GM18907 (cell line): ENCODE measurements at regions not wholly inside any gene's neighbourhood (a gene's known extent, or its start where the extent isn't known, plus 50 kb on each side); places are given as distances from the start of the nearest gene placed in this dataset.
"Not testable (repeated sequence)": the region's sequence is repeated elsewhere in the genome, so short reads cannot be mapped to it uniquely, and the experiment has no call there.

ENCODE experiments used
- ATAC-seq: cut with Tn5 transposase; IDR thresholded peaks from one replicate; pipeline ENCODE4 v1.9.1; 2021; ENCODE audit warnings: mild to moderate bottlenecking, moderate library complexity; ENCODE audit not compliant: unreplicated experiment

DNA sequence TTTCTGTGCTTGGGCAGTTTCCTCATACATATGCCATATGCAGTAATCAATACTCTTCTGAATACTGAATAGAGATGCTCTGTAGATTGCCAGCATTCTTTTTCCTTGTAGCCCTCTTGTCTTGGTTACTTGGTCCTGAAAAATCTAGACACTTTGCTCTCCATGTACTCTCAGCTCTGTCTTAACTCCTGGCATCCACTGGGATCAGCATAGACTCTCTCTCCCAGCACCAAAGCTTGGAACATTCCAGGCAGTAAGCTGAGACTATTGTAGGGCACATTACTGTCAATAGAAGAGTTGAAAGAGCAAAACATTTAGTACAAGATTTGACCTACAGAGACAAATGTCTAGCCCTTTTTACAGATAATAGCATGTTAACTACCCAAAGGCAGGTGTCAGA, 1100.3 kb downstream of the TBL1XR1 start:
- no peak for ATAC-seq

DNA sequence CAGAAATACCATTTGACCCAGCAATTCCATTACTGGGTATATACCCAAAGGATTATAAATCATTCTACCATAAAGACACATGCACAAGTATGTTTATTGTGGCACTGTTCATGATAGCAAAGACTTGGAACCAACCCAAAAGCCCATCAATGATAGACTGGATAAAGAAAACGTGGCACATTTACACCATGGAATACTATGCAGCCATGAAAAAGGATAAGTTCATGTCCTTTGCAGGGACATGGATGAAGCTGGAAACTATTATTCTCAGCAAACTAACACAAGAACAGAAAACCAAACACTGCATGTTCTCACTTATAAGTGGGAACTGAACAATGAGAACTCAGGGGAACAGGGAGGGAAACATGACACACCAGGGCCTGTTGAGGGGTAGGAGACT, 1103.4 kb downstream of the TBL1XR1 start:
- ATAC-seq: not testable (repeated sequence)

DNA sequence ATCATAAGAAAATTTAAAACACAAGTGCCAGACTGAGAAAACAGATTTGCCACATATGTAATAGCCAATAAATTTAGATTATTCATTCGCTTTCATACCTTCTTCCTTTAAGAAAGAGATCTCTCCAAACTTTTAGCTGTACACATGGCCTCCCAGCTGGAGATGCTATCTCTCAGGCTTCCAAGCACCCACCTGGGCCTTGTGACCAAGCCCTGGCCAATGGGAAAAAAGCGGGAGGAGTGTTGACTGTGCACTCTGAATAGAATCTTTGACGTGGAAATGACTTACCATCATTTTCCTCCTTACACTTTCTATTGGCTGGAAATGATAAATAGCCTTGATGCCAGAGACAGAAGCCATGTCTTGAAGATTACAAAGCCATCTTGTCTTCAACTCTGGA, 1106.6 kb downstream of the TBL1XR1 start:
- ATAC-seq: no peak

DNA sequence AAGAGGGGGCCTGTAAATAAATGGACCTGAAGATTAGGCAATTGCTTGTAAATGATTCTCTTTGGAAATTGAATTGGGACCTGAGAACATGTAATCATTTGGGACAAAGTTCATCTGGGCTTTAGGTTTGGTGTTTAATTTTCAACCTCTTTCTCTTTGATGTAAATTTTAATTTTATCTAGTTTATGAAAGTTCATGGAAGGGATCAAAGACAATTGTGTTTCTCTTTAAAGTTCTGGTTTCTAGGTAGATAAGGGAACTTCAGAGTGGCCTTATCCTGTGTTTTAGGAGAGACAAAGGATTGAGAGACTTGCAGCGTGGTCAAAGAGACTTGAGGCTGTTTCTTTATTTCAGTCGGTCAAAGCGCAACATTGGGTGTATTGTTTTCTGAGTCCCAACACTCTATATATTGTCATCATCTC, 1108.3 kb downstream of the TBL1XR1 start:
- no peak for ATAC-seq

DNA sequence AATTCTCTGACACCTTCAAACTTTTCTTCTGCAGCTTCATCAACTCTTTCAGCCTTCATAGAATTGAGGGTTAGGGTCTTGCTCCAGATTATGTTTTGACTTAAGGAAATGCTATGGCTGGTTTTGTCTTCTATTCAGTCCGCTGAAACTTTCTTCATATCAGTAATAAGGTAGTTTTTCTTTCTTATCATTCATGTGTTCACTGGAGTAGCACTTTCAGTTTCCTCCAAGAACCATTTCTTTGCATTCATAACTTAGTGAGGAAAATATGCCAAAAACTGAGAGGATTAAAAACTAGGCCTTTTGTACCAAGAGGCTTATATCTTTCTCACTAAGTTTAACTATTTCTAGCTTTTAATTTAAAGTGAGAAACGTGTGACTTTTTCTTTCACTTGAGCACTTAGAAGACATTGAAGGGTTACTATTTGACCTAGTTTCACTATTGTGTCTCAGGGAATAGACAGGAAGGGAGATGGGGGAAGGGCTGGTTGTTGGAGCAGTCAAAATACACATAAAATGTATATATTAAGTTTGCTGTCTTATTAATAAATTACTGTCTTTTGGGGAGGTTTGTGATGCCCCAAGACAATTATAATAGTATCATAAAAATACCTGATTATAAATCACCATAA, 1110.1 kb downstream of the TBL1XR1 start:
- no peak for ATAC-seq

DNA sequence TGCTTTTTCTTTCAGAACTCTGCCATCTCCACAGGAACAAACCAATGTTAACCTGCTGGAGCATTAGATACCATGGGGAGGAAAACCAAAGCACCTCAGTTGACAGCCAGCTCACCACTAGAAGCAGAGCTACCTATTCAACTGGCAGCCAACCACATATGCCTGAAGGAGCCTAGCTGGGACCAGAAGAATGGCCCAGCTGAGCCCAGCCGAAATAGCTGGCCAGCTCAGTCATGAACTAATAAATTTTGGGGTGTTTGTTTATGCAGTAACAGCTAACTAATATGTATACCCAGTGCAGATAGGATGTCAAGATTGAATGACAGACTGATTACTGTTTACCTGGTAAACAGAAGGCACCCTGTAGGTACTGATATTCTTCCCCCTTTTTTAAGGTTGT, 1117.5 kb downstream of the TBL1XR1 start:
- no peak for ATAC-seq

DNA sequence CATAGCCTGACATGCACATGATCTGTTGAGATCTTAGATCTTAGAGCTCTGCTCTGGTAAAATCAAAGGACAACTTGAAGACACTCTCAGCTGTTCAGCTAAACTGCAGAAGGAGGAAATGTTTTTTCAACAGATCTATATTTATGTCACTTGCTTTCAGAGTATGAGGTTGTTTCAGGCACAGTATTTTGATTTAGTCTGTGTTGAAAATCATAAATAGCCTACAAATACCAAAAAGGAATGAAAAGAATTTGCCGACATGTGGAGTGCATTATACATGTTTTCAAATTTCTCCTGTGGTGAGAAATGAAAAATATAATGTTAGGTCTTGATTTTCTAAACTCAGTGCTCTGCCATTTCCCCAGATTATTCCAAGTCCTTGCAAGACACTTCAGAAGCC, 1118.4 kb downstream of the TBL1XR1 start:
- ATAC-seq: no peak

DNA sequence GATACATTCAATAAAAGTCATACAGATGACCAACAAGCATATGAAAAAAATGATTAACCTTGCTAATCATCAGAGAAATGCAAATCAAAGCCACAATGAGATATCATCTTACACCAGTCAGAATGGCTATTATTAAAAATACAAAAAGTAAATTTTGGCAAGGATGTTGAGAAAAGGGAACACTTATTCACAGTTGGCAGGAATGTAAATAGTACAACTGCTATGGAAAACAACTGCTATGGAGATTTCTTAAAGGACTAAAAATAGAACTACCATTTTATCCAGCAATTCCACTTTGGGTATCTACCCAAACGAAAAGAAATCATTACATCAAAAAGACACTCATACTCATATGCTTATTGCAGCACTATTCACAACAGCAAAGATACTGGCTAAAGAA, 1121.8 kb downstream of the TBL1XR1 start:
- no peak for ATAC-seq

DNA sequence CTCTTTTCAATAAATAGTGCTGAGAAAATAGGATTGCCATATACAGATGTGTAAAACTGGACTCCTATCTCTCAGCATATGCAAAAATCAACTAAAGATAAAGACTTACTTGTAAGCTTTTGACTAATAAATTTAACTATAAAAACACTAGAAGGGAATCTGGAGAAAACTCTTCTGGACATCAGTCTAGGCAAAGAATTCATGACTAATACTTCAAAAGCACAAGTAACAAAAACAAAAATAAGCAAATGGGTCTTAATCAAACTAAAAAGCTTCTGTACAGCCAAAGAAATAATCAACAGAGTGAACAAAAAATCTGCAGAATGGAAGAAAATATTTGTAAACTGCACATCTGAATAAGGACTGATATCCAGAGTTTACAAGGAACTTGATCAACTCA, 1122.2 kb downstream of the TBL1XR1 start:
- ATAC-seq: no peak

DNA sequence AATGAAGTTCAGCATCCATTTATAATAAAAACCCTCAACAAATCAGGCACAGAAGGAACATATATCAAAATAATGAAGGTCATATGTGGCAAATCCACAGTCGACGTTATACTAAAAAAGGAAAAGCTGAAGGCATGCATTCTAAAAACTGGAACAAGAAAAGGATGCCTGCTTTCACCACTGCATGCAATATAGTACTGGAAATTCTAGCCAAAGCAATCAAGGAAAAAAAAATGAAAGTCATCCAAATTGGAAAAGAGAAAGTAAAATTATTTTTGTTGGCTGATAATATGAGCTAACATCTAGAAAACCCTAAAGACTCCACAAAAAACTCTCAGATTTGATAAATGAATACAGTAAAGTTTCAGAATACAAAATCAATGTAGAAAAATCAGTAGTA, 1123.2 kb downstream of the TBL1XR1 start:
- ATAC-seq: no peak

DNA sequence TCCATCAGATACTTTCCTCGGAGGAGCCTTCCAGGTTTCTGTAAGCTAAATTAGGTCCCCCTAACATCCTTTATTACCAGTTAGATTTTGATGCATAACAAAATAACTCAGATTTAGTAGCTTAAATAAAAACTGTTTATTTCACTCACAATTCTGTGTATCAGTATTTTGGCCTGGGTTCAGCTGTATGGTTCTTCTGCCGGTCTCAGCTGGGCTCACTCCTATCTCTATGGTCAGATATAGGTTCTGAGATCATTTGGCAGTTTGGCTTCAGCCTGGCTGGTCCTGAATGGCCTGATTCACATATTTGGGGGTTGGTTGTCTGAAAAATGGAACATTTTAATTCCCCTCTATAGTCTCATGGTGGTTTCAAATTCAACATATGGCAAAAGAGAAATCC, 1125.3 kb downstream of the TBL1XR1 start:
- ATAC-seq: no peak

DNA sequence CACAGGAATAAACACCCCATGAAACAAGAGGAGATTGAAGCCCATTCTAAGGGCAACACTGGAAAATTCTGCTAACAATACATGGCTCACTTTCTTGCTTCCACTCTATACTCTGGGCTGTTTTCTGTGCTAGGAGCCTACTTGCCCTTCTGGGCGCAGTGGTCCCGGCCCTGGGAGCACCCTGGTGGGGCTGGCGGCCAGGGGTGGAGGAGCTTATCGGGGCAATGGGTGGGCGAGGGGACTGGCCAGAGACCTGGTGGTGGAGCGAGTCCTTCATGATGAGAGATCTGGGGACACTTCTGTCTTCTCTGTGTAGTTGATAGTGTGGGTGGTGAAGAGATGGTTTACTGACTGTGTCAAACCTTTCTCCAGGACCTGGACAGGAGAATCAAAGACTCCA, 1128.5 kb downstream of the TBL1XR1 start:
- no peak for ATAC-seq

DNA sequence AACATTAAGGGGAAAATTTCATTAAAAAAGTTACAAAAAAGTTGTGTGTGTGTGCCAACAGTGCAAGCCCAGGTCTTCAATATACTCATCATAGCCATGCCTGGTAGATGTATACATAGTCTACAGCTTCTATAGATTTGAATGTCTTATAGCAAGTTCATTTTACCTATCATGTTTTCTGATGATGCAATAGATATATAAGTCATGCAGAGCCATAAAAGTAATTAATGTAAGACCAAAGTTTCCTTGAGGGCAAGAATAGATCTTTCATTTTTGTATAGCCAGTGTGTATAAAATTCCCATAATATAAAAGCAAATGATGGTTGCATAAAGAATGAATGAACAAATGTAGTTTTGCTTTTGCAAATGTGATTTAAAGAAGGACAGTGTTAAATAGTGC, 1138.4 kb downstream of the TBL1XR1 start:
- no peak for ATAC-seq

DNA sequence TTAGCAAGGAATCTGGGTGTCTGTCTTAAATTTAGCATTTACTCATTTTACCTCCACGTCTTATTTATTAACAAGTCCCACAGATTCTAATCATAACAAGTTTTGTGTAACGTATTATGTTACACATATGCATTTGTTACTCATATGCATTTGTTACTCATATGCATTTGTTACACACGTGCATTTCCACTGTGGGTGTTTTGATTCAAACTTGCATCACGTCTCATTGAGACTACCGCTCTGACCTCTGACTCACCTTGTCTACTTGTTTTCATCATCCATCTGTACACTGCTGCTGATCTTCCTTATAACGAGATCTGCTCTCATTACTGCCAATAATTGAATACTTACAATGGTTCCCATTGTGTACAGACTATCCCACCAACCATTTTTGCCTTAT, 1141.4 kb downstream of the TBL1XR1 start:
- no peak for ATAC-seq

DNA sequence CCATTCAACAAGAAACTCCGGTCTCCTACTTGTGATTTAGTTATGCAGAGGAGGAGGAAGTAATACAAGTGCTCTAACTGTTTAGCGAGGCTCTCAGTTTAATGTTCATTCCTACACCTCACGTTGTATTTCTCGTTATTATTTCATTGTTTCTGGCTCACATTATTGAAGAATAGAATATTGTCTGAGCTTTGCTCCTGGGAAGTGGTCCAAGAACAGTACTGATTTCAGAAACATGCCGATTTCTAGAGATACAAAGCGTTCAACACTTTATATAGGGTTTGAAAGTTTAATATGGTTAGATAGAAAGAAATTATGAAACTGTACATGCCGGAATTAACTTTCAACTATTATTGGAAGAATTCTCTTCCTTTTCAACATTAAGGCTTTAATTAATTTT, 1145.5 kb downstream of the TBL1XR1 start:
- ATAC-seq: no peak

DNA sequence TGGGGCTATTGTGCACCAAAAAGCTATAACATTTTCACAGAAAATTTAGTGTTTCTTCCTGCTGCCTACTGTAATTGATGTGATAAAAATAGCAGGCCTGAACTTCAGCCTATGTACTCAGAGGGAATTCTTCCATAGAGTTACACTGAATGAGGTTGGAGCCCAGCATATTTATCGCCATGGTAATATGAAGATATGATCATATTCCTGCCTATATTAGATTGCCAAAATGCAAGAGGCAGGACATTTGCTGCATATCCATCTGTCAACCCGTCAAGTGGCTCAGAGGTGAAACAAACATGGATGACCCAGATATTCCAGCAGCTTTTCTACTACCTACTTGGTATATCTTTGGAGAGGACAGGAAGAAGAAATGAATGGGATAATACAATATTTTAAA, 1150.6 kb downstream of the TBL1XR1 start:
- no peak for ATAC-seq

DNA sequence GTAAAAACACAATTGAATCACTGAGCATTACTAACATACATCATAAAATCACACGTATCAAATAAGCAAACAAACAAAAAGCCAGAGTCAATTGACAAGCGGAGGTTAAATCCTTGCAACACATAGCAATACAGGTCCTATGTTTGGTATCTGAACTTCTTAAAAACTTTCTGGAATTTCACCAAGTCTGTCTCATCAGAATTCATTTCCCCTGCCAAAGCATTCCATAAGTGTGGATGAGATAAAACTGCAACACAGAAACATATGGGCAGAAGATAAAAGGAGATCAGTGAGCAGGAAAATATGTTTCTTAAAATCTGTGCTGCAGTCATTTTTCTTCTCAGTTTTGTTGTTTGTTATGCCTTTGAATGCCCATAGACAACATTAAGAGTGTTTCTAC, 1155.5 kb downstream of the TBL1XR1 start:
- no peak for ATAC-seq

DNA sequence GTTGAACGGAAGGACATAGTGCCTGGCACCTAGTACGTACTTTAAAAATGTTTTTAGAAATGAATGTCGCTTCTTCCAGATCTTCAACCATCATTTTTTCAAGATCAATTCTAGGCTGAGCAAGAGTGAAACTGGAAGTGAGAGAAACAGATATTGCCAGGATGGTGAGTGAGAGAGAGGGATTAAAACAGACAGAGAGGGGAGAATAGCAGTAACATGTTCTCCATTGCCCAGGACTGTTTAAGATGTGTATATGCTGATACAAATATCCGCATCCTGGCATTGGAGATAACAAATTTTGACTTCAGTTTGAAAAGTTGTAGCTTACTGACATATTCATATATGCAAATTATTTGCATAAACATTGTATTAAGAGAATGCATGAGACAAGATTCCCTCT, 1156.1 kb downstream of the TBL1XR1 start:
- ATAC-seq: no peak

DNA sequence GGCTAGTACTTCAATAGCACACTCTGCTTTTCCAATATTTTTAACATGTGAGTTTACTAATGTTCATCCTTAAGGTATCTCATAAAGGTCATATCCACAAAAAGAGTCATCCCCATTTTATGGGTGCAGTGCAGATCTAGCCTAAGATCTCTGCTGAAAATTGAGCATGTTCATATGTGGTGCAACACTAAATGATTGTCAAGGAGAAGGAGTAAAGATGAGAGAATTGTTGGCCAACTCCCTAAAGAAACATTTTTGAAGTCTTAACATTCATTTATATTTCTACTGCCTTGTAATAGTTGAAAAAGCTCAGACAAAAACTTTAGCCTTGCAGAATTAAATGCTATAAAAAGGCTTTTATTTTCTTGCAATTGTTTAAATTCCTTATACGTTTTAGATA, 1159.6 kb downstream of the TBL1XR1 start:
- no peak for ATAC-seq

DNA sequence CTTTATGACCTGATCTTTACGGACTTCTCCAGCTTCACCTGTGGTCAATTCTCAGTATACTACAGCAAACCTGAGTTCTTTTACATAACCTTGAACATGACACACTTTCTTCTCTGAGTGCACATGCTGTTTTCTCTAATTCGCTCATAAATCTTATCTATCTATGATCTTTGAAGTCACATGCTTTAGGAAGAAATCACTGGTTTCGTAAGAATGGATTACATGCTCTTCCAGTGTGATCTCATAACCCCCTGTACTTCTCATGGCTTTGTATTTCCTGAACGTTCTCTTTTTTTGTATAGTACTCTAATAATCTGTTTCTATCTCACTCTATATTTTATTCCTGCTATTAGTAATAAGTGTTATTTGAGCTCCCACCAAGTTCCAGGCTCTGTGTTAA, 1165.2 kb downstream of the TBL1XR1 start:
- no peak for ATAC-seq

DNA sequence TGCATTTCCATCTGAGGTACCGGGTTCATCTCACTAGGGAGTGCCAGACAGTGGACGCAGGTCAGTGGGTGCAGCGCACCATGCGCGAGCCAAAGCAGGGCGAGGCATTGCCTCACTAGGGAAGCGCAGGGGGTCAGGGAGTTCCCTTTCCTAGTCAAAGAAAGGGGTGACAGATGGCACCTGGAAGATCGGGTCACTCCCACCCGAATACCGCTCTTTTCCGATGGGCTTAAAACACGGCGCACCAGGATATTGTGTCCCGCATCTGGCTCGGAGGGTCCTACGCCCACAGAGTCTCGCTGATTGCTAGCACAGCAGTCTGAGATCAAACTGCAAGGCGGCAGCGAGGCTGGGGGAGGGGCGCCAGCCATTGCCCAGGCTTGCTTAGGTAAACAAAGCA, 1157.1 kb downstream of the NAALADL2 start:
- not testable (repeated sequence) for ATAC-seq

DNA sequence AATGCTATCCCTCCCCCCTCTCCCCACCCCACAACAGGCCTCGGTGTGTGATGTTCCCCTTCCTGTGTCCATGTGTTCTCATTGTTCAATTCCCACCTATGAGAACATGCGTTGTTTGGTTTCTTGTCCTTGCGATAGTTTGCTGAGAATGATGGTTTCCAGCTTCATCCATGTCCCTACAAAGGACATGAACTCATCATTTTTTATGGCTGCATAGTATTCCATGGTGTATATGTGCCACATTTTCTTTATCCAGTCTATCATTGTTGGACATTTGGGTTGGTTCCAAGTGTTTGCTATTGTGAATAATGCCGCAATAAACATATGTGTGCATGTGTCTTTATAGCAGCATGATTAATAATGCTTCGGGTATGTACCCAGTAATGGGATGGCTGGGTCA, 1156.1 kb downstream of the NAALADL2 start:
- not testable (repeated sequence) for ATAC-seq

DNA sequence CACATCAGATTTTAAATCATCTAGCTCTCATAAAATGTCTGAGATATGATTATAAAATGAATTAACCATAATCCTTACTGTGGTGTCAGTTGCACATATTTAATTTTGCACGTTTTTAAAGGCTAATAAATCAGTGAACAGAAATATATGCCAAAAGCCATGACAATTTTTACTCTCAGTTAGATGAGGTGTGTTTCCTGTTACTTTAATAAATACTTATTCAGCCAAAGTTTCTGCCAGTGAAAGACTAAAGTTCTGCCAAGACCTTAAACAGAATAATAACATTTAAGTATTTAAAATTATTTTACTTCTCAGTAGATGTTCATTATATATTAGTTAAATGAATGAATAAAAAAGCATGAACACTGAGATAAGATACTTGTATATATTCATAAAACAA, 1150.1 kb downstream of the NAALADL2 start:
- no peak for ATAC-seq

DNA sequence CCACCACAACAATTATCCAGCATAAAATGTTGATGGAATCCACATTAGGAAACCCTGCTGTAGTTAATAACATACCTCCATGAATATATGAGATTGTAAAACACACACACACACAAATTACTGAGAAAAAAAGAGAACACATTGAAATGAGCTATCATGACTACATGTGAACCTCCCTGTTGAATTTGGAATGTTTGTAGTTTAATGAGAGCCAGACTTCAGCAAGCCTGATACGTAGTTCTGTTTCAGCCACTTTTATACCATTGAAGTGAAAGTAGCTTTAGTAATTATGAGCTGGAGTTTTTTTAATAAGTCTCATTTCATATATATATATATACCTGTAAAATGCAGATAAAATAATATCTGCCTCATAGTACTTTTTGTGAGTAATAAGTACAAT, 1146.4 kb downstream of the NAALADL2 start:
- no peak for ATAC-seq
